Bronchial epithelial cell (primary cell): ENCODE measurements at regions not wholly inside any gene's neighbourhood (a gene's known extent, or its start where the extent isn't known, plus 50 kb on each side); places are given as distances from the start of the nearest gene placed in this dataset.

ENCODE experiments used
- DNase-seq: peaks from one replicate; pipeline ENCODE4 v3.0.0-alpha.2; 2010; ENCODE audit warnings: low read depth
- FAIRE-seq: peaks from 2 replicates; lab custom pipeline; 2011; peaks lifted over from hg19 to GRCh38; lab: Jason Lieb, UNC
- H3K27me3 ChIP-seq: 2 replicates; pipeline ENCODE4 v1.5.1; 2011; ENCODE audit warnings: low read length; ENCODE audit not compliant: control insufficient read depth, insufficient read depth
- H3K36me3 ChIP-seq: 2 replicates; pipeline ENCODE4 v1.5.1; 2011; ENCODE audit warnings: low read length; ENCODE audit not compliant: control insufficient read depth, insufficient read depth
- H3K4me3 ChIP-seq: 2 replicates; pipeline ENCODE4 v1.5.1; 2011; ENCODE audit warnings: mild to moderate bottlenecking, low read depth, low read length, control low read depth
- TF ChIP-seq, protein P1 (sequence below): IDR thresholded peaks from 2 replicates; pipeline ENCODE4 v1.5.1; 2011; ENCODE audit warnings: mild to moderate bottlenecking, moderate library complexity, low read length, control low read depth, inconsistent platforms; ENCODE audit not compliant: insufficient read depth, severe bottlenecking

DNA sequence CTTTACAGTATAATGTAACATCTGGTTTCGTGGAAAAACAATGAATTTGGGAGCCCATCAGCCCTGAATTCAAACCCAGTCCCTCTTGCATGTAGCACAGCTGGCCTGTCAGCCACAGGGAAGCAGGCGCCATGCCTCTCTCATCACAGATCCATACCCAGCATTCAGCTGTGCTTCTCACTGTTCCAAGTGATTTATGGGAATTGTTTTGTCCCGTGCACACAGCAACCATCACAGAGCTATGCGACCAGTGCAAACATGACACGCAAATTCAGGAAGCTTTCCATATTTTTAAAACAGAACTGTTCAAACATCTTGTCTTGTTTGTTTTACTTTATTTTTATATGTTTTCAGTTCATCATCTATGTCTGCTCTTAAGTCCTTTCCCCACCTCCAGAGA, 496.1 kb downstream of the EIPR1 start:
- Histone ChIP-seq H3K36me3 (no peaks in the 10 kb centered on the region), H3K27me3 (no peaks in the 10 kb centered on the region), H3K4me3 (no peak overlapping the region)
- DNase-seq (no peak), FAIRE-seq (no peak)
- TF ChIP-seq, protein P1, sequence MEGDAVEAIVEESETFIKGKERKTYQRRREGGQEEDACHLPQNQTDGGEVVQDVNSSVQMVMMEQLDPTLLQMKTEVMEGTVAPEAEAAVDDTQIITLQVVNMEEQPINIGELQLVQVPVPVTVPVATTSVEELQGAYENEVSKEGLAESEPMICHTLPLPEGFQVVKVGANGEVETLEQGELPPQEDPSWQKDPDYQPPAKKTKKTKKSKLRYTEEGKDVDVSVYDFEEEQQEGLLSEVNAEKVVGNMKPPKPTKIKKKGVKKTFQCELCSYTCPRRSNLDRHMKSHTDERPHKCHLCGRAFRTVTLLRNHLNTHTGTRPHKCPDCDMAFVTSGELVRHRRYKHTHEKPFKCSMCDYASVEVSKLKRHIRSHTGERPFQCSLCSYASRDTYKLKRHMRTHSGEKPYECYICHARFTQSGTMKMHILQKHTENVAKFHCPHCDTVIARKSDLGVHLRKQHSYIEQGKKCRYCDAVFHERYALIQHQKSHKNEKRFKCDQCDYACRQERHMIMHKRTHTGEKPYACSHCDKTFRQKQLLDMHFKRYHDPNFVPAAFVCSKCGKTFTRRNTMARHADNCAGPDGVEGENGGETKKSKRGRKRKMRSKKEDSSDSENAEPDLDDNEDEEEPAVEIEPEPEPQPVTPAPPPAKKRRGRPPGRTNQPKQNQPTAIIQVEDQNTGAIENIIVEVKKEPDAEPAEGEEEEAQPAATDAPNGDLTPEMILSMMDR, result no peak

GRCh38 chr2:2880938-2881337, 496.7 kb downstream of the EIPR1 start:
- DNase-seq, result no peak
- TF ChIP-seq, protein P1, result no peak
- H3K36me3 ChIP-seq, result no peaks in the 10 kb centered on the region
- H3K4me3 ChIP-seq, result no peak overlapping the region
- FAIRE-seq, result no peak
- no peaks in the 10 kb centered on the region for H3K27me3 ChIP-seq

DNA sequence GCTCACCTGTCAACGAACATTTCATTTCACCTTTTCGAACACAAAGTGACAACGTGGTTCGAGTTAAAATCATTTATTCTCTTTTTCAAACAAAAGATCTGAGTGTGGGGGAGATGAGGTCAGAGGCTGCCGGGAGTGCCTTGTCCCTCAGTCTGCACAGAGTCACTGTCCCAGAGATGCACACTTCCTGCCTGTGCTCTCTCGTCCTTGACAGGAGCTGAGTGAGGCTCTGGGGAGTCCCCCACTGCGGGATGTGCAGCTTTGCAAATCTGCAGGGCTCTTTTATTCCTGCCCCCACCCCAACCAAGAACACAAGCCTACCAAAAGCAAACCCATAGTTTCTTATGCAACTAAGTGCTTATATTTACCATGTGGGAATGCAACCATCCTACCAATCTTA, 497.8 kb downstream of the EIPR1 start:
- DNase-seq (no peak), FAIRE-seq (no peak)
- TF ChIP-seq, protein P1, result no peak
- Histone ChIP-seq H3K4me3 (no peak overlapping the region), H3K36me3 (no peaks in the 10 kb centered on the region), H3K27me3 (no peaks in the 10 kb centered on the region)

DNA sequence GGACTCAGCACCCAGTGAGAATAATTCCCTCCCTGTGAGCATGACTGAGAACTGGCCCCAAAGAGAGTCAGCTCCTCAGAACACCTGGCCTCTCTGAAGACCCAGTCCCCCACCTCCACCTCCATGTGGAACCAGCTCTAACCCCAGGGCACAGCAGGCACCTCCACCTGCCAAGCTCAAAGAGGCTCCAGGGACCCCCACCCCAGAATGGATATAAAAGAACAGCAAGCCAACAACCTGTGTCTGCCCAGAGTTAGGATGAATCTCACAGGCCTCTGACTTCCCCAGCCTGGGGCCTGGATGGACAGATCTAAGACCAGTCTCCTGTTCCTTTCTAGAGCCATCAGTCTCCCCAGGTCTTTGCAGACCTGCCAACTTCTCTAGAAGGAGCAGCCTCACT, 498.5 kb downstream of the EIPR1 start:
- Histone ChIP-seq H3K4me3 (no peak overlapping the region), H3K36me3 (no peaks in the 10 kb centered on the region), H3K27me3 (no peaks in the 10 kb centered on the region)
- DNase-seq (no peak), FAIRE-seq (no peak)
- TF ChIP-seq, protein P1, result no peak

DNA sequence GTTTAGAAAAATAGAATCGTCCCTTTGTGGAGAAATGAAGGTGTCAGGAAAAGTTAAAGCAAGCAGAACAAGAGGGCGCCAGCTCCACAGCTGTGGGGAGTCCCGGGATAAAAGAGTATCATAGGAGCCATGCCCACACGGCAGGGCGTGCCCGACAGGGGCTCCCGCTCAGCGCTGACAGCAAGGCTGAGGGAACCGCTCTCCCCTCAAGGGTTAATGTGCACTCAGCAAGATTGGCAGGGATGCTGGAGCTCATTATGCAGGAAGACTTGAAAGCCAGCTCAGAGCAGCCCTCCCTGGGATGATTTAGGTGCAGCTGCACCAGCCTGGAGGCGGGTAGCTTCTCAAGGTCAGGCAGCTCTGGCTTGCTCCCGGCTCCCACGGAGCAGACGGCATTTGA, 500.2 kb downstream of the EIPR1 start:
- FAIRE-seq, result no peak
- TF ChIP-seq, protein P1, result no peak
- no peaks in the 10 kb centered on the region for H3K27me3 ChIP-seq

DNA sequence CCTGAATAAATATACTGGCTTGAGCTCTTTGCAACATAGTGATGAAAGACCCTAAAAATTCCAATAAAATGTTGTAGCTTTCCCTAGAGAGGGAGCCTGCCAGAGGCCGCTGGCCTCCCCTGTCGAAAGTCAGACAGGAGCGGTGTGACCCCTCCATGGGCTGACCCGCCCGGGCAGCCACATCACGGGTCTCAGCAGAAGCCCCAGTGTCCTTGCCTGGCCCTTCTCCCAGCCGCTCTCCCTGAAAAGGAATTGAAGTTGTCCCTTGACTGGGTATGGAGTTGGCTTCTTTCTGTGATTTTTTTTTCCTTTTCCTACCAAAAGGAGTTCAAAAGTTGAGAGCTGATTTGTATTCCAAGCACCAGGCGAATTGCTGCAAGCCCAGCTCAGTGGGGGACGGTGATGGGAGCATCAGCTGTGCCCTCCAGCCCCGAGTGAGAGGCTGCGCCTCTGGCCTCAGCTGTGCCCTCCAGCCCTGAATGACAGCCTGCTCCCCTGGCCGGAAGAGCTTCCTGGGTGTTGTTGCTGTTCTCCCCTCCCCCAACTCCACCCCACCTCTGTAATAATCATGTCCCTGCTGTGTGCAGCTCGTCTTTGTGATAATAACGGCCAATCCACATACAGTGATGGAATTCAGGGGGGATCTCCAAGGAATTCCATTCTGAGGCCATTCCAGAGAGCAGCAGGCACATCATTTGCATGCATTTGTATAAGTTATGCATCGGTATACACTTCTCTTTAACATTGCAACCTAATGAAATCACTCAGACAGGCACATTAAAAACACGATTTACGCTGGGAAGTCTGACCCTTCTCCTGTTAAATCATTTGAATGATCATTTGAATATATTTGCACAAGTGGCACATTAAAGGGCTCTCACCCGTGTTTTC, 501.0 kb downstream of the EIPR1 start:
- Histone ChIP-seq H3K36me3 (no peaks in the 10 kb centered on the region), H3K27me3 (no peaks in the 10 kb centered on the region), H3K4me3 (no peak overlapping the region)
- TF ChIP-seq, protein P1, result no peak
- DNase-seq (no peak), FAIRE-seq (no peak)

More for the DNA sequence above, 500.2 kb downstream of the EIPR1 start:
- Histone ChIP-seq H3K36me3 (no peaks in the 10 kb centered on the region), H3K4me3 (no peak overlapping the region)
- no peak for DNase-seq
